Panc1 (cell line): ENCODE measurements at regions not wholly inside any gene's neighbourhood (a gene's known extent, or its start where the extent isn't known, plus 50 kb on each side); places are given as distances from the start of the nearest gene placed in this dataset.

Experiments
- CTCF ChIP-seq: fragments of 450-650 bp; IDR thresholded peaks from 2 replicates; pipeline ENCODE4 v1.5.1; 2017; ENCODE audit warnings: mild to moderate bottlenecking
- POLR2AphosphoS5 ChIP-seq: IDR thresholded peaks from 2 replicates; pipeline ENCODE4 v1.6.1; 2012; ENCODE audit warnings: mild to moderate bottlenecking, low read depth, low read length, moderate library complexity
- REST ChIP-seq, 2 experiments: IDR thresholded peaks; 2 replicates each; pipeline ENCODE4 v1.6.1; 2011 to 2012; ENCODE audit warnings: low read depth in 2 of 2, control low read depth in 1 of 2, low read length in 1 of 2, mild to moderate bottlenecking in 1 of 2, moderate library complexity in 1 of 2; ENCODE audit not compliant: insufficient read depth in 1 of 2
- SIN3A ChIP-seq: IDR thresholded peaks from 2 replicates; pipeline ENCODE4 v1.6.1; 2012; ENCODE audit warnings: low read depth, mild to moderate bottlenecking, low read length, moderate library complexity, borderline replicate concordance; ENCODE audit not compliant: insufficient read depth
- TCF7L2 ChIP-seq: IDR thresholded peaks from 2 replicates; pipeline ENCODE4 v1.6.1; 2011; ENCODE audit warnings: mild to moderate bottlenecking, low read depth, low read length, inconsistent platforms

GRCh38 chr18:26764586-26764985 is 100.9 kb downstream of the AQP4 start:
- TF ChIP-seq POLR2AphosphoS5 (no peak), CTCF (no peak), TCF7L2 (no peak), REST (IDR thresholded peaks at IDR 0.05; ENCODE audit: insufficient read depth in 1 of 2, low read depth in 2 of 2, low read length in 1 of 2) (no peak), SIN3A (no peak)
